GM21825 (cell line): ENCODE measurements at regions not wholly inside any gene's neighbourhood (a gene's known extent, or its start where the extent isn't known, plus 50 kb on each side); places are given as distances from the start of the nearest gene placed in this dataset.
"Not testable (repeated sequence)": the region's sequence is repeated elsewhere in the genome, so short reads cannot be mapped to it uniquely, and the experiment has no call there.

Experiments used
- ATAC-seq: cut with Tn5 transposase; IDR thresholded peaks from one replicate; pipeline ENCODE4 v1.9.1; 2021; ENCODE audit warnings: mild to moderate bottlenecking, moderate library complexity; ENCODE audit not compliant: unreplicated experiment

DNA sequence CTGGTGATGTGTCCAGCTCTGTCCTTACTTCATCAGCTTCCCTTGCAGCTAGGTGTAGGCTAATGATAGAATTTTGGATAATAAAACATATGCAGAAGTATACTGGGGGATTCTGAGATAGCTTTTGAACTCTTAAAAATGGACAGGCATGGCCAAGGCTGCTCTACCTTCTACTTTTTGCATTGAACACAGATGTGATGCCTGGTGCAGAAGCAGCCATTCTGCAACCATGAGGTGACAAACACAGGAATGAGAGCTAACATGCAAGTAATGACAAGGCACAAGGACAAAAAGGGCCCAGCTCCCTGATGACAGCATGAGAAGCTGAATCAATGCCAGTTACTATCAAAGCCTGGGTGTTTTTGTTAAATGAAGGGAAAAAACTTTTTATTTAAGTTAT lies 686.5 kb upstream of the AUTS2 start:
- ATAC-seq, result no peak

DNA sequence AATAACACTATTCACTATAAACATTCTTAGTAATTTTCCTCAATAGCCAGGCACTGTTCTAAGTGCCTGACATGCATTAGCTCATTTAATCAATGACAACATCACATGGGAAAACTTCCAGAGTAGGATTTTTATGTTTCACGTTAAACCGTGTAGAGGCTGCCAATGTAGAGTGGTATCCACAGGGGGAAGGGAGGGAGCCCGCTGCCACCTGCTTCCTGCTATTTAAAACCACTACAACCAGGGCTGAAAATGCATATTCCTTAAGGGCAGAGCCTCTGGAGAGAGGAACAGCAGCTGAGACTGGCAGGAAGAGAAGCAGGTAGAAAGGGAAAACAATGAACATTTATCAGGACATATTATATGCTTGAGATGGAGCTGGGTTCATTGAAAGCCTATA lies 684.3 kb upstream of the AUTS2 start:
- ATAC-seq, result no peak

DNA sequence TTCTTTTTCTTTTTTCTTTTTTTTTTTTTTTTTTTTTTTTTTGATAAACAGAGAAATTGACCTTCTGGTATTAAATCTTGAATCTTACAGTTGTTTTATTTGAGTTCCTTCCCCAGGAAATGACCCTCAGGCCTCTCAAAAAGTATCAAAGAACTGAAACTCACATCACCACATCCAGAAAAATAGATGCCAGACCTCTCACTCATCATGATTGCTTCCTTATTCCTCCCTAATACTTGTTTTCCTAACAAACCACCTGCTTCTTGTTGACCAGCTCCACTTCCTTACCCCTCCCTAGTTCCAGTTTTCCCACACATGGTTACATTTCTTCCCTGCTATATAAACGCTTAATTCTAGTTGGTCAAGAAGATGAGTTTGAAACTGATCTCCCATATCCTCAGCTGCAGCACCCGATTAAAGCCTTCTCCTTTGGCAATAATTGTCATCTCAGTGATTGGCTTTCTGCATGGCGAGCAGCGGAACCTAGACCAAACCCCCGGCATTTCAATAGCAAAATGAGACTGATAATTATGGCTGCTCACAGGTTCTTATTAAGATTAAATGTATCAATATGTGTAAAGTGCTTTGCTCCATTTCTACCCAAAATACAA lies 681.1 kb upstream of the AUTS2 start:
- no peak for ATAC-seq

- no peak for ATAC-seq
These were observed 679.7 kb upstream of the AUTS2 start for GRCh38 chr7:68918621-68919020.

DNA sequence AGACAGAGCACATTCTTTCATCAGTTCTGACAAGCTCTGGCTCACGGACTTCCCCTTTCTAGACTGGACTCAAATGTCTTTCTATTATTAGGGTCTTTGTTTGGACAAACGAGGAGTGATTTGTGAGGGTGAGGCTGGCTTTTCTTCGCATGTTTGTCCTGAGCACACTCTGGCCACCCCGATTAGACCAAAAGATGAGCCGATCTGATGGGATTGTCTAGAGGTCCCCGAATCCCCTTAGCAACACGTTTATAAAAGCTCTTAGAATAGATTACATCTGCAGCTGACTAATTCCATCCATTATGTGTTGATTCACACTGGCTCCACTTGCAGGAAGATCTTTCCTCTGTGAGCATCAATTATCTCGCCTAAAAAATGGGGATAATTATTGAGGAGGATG lies 675.4 kb upstream of the AUTS2 start:
- ATAC-seq, result no peak

GRCh38 chr7:68925241-68925640 lies 673.0 kb upstream of the AUTS2 start:
- ATAC-seq, result no peak

DNA sequence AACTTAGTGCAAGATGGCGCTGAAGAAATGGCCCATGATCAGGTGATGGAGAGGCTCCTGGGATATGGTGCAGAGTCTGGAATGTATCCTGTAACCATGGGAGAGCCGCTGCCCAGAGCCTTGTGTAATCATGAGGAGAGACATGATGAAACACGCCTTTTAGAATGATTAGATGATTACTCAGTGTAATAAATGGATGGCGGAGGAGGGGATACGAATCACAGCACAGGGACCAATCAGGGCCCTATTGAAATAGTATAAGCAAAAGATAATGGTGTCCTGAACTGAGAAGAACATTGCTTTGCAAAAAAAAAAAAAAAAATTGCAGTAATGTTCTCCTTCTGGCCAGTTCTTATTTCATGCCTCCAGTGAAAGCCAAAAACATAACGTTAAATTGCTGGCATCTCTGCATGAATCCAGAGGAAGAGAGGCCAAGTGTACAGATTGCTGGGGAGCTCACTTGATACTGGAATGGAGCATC lies 668.5 kb upstream of the AUTS2 start:
- no peak for ATAC-seq

DNA sequence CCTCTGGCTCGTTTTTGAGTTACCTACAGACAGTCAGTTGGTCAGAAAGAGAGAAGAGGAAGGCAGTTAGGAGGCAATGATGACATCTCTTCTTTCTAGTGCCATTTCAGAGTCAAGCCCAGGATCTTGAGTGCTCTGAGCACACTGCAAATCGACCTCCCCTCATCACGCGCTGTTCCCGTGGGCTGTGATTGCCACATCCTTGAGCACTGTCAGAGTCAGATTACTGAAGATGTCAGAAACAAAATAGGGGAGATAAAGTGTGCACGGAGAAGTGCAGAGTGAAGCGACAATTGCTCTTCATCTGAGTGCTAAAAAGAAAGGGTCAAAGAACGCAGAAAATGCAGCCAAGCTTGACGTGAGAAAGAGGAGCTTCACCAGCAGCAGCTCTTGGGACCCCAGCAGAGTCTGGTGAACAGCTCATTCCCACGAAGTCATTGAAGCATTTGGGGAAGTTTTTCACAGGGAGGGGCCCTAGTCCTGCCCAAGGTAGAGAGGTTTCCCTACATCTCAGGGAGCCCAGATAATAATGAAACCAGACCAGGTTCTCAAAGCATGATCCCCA lies 661.7 kb upstream of the AUTS2 start:
- no peak for ATAC-seq

GRCh38 chr7:68938151-68938550 lies 660.1 kb upstream of the AUTS2 start:
- ATAC-seq, result no peak

DNA sequence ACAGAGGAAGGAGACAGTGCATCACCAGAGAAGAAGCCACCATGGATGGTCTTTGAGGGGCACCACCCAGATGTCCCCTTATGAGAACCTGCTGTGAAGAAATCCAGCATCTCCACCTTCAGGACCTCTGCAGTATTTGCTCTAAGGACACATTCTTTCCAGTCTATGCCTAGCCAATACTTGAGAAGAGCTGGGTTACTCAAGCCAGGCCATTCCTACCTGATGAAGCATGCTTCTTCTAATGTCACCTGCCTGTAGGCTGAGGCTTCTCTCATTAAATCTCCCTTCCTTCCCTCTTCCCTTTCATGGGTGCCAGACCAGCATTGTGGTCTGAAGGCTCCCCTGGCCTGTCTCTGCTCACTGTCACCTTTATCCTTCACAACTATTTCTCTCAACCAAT lies 654.5 kb upstream of the AUTS2 start:
- no peak for ATAC-seq

GRCh38 chr7:68955656-68956055 lies 642.6 kb upstream of the AUTS2 start:
- ATAC-seq, result no peak

DNA sequence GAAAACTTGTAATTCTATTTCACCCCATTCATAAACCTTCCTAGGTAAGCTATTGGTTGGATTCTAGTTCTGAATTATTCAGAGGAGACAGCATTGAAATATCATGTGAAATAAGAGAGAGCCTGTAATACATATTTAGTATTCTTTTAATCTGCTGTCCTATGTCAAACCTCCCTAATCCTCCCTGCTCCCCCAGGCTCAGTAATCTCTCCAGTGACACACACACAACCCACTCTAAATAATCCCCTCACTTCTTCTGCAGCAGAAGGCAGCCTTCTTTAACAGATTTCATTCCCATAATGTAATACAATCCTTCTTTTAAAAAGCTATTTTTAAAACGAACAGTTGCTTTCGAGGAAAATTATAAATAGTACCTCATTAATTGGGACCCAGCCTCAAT lies 639.7 kb upstream of the AUTS2 start:
- ATAC-seq, result no peak

GRCh38 chr7:68963552-68963951 lies 634.7 kb upstream of the AUTS2 start:
- no peak for ATAC-seq

GRCh38 chr7:68964060-68964459 lies 634.2 kb upstream of the AUTS2 start:
- ATAC-seq, result no peak

DNA sequence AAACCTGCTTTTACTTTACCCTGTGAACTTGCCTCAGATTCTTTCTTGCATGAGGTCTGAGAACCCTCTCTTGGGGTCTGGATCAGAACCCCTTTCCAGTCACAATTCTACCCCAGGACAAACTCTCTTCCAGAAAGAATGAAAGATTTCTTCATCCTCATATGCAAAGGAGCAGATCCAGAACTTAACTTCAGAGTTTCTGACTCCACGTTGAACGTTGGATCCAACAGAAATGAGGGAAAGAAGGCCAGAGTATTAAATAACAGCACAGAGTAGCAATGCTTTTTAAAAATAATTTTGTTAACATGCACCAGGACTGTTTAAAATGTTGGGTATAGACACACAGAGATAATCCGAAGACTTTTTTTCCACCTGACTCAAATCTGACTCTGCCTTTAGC lies 632.9 kb upstream of the AUTS2 start:
- ATAC-seq, result no peak

DNA sequence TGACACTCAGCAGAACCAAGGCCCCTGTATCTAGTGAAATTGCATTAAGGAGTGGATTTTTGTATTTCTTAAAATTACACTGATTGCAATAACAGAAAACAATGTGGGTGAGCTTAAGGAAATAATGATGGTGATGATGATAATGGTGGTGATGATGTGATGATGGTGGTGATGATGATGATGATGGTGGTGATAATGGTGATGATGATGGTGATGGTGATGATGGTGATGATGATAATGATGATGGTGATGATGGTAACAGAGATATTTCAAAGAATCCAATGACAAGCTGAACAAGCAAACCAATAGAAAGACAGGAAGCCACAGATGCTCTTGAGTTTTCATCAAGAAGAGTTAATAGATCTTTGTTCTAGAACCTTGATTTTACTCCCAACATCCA lies 630.7 kb upstream of the AUTS2 start:
- no peak for ATAC-seq

DNA sequence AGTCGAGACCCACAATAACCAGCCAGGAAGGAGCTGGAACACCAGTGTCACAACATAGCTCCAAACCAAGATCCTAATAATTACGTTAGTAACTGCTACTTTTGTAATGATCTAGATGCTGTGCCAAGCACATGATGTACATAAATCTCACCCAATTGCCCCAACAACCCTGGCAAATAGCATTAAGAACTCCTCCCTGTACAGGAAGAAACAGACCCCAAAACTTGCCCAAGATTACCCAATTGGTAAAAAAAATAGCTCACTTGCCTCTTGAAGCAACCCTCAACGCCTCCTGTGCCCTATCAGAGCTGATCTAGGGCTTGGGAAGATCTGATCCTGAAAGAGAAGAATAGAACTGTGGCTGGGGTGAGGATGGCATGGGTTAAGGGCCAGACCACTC lies 628.7 kb upstream of the AUTS2 start:
- ATAC-seq, result no peak

- ATAC-seq, result no peak
These were observed 626.5 kb upstream of the AUTS2 start for GRCh38 chr7:68971634-68972340.

GRCh38 chr7:68977385-68978055 lies 620.8 kb upstream of the AUTS2 start:
- no peak for ATAC-seq

DNA sequence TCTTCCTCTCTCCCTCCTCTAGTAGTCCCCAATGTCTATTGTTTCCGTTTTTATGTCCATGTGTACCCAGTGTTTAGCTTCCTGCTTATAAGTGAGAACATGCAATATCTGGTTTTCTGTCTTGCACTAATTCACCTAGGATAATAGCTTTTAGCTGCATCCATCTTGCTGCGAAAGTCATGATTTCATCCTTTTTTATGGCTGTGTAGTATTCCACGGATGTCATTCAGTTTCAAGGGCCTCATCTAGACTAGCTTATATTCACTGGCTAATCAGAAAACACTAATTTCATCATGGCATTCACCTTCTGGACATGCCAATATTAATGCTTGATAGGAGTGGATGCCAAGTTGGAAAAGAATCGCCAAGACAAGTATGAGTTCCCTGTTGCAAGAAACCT lies 619.6 kb upstream of the AUTS2 start:
- no peak for ATAC-seq

DNA sequence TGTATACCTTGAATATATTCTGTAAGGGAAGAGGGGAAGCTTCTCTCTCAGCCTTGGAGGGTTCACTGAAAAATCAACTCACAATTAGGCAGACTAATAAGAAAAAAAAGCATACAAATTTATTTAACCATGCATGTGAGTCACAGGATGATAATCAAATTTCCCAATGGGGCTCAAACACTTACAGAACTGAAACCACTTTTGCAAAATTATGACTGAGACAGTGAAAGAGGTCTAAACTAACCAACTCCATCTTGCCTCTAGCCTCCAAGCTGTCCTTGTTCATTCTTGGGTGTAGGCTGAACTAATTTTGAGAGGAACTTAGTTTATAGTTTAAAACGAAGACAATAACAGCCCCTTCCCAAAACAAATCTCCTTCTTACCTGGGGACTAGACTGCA lies 618.3 kb upstream of the AUTS2 start:
- no peak for ATAC-seq

DNA sequence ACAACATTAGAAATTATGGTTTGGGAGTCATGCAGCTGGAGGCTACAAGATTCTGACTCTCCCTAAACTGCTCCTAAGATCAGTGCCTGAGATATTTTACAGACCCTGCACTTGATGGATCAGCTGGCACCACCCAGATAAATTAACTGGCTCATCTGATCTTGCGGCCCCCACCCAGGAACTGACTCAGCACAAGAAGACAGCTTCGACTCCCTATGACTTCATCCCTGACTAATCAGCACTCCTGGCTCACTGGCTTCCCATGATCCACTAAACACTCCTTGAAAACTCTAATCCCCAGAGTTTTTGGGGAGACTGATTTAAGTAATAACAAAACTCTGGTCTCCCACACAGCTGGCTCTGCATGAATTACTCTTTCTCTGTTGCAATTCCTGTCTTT lies 617.8 kb upstream of the AUTS2 start:
- not testable (repeated sequence) for ATAC-seq
